Panc1 (cell line): ENCODE measurements at regions not wholly inside any gene's neighbourhood (a gene's known extent, or its start where the extent isn't known, plus 50 kb on each side); places are given as distances from the start of the nearest gene placed in this dataset.

Experiments used
- ATAC-seq: fragments of 200-7000 bp; cut with Tn5 transposase; 2 replicates; pipeline ENCODE4 v1.9.1; 2020; ENCODE audit warnings: mild to moderate bottlenecking, moderate library complexity
- BruUV-seq: library from RNA; stranded (reverse); fragments of 400-500 nt; replicated peaks from 2 replicates; lab custom pipeline; 2021; lab: Mats Ljungman, UMichigan
- CTCF ChIA-PET: fragments of 300-600 bp; sonication (Branson Sonifier 250); formaldehyde crosslinking; loops from one replicate; lab custom pipeline; 2022; ENCODE audit warnings: antibody characterized with exemption; lab: Charles Lee
- POLR2A ChIA-PET: fragments of 300-600 bp; sonication (Branson Sonifier 250); formaldehyde crosslinking; loops from one replicate; lab custom pipeline; 2022; ENCODE audit warnings: antibody characterized with exemption; lab: Charles Lee
- DNase-seq: peaks from one replicate; pipeline ENCODE4 v3.0.0-alpha.2; 2010; ENCODE audit warnings: low read depth, low spot score
- H3K27ac ChIP-seq: 2 replicates; pipeline ENCODE4 v1.5.1; 2011; ENCODE audit warnings: mild to moderate bottlenecking, low read length, inconsistent platforms
- H3K27me3 ChIP-seq: fragments of 200-500 bp; sonication (Bioruptor generic); 2 replicates; pipeline ENCODE4 v1.6.0; 2014; ENCODE audit warnings: low read length, inconsistent platforms; ENCODE audit not compliant: control insufficient read depth, insufficient read depth
- H3K36me3 ChIP-seq: fragments of 200-500 bp; sonication (Bioruptor generic); 2 replicates; pipeline ENCODE4 v1.5.1; 2014; ENCODE audit warnings: inconsistent platforms, mild to moderate bottlenecking, low read length, moderate library complexity; ENCODE audit not compliant: control insufficient read depth, insufficient read depth
- H3K4me1 ChIP-seq: 2 replicates; pipeline ENCODE4 v1.5.1; 2011; ENCODE audit warnings: inconsistent platforms, mild to moderate bottlenecking, low read length, moderate library complexity; ENCODE audit not compliant: control insufficient read depth, insufficient read depth
- H3K4me3 ChIP-seq, 2 experiments: 2 replicates each; pipeline ENCODE4 v1.5.1; 2011 to 2012; ENCODE audit warnings: low read depth in 2 of 2, low read length in 2 of 2, mild to moderate bottlenecking in 2 of 2, inconsistent platforms in 1 of 2, moderate library complexity in 1 of 2
- H3K9me3 ChIP-seq: fragments of 200-500 bp; sonication (Bioruptor generic); 2 replicates; pipeline ENCODE4 v1.5.1; 2014; ENCODE audit warnings: low read depth, mild to moderate bottlenecking, inconsistent platforms, low read length, moderate library complexity; ENCODE audit not compliant: control insufficient read depth, insufficient read depth
- CTCF ChIP-seq: fragments of 450-650 bp; IDR thresholded peaks from 2 replicates; pipeline ENCODE4 v1.5.1; 2017; ENCODE audit warnings: mild to moderate bottlenecking
- POLR2AphosphoS5 ChIP-seq: IDR thresholded peaks from 2 replicates; pipeline ENCODE4 v1.6.1; 2012; ENCODE audit warnings: mild to moderate bottlenecking, low read depth, low read length, moderate library complexity
- REST ChIP-seq, 2 experiments: IDR thresholded peaks; 2 replicates each; pipeline ENCODE4 v1.6.1; 2011 to 2012; ENCODE audit warnings: low read depth in 2 of 2, control low read depth in 1 of 2, low read length in 1 of 2, mild to moderate bottlenecking in 1 of 2, moderate library complexity in 1 of 2; ENCODE audit not compliant: insufficient read depth in 1 of 2
- SIN3A ChIP-seq: IDR thresholded peaks from 2 replicates; pipeline ENCODE4 v1.6.1; 2012; ENCODE audit warnings: low read depth, mild to moderate bottlenecking, low read length, moderate library complexity, borderline replicate concordance; ENCODE audit not compliant: insufficient read depth
- TCF7L2 ChIP-seq: IDR thresholded peaks from 2 replicates; pipeline ENCODE4 v1.6.1; 2011; ENCODE audit warnings: mild to moderate bottlenecking, low read depth, low read length, inconsistent platforms
- in situ Hi-C: cut with HindIII; loops from 2 replicates; pipeline ENCODE4 v1.10.0; 2016; ENCODE audit warnings: low sequenced_read_pairs, low pct_unique_long_range_greater_than_20kb
- intact Hi-C: fragments of 100-400 bp; cut with micrococcal nuclease; formaldehyde crosslinking; loops from one replicate; pipeline ENCODE4 v1.10.0; 2022; ENCODE audit not compliant: unreplicated experiment

GRCh38 chr7:138245216-138245615 lies 169.0 kb downstream of the AKR1D1 start:
- intact Hi-C loops: no loop called here

DNA sequence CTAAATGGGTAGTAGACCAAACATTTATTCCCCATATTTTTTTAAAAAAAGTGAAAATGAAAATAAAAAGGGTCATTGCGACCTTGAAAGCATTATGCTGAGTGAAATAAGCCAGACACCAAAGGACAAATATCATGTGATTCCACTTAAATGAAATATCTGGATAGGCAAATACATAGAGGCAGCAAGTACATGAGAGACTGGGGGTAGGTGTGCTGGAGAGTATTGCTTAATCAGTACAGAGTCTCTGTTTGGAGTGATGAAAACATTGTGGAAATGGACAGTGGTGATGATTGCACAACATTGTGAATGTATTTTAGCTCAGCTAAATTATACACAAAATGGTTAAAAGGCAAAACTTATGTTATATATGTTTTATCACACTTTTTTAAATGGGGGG lies 169.4 kb downstream of the AKR1D1 start:
- CTCF ChIA-PET: no interaction called here
- ATAC-seq: no peak
- Histone ChIP-seq H3K4me1 (no peaks in the 10 kb centered on the region), H3K4me3 (no peak overlapping the region), H3K36me3 (no peaks in the 10 kb centered on the region), H3K27me3 (no peaks in the 10 kb centered on the region), H3K9me3 (no peaks in the 10 kb centered on the region), H3K27ac (no peak overlapping the region)
- TF ChIP-seq POLR2AphosphoS5 (no peak), REST (IDR thresholded peaks at IDR 0.05; ENCODE audit: insufficient read depth in 1 of 2, low read depth in 2 of 2, low read length in 1 of 2) (no peak), SIN3A (no peak), CTCF (no peak), TCF7L2 (no peak)
- in situ Hi-C loops: no loop called here
- intact Hi-C loops: no loop called here
- BruUV-seq: no TSS peak
- no peak for DNase-seq
- POLR2A ChIA-PET: no interaction called here

More at GRCh38 chr7:138245216-138245615, 169.0 kb downstream of the AKR1D1 start:
- in situ Hi-C loops: no loop called here
- Histone ChIP-seq H3K4me3 (no peak overlapping the region), H3K27me3 (no peaks in the 10 kb centered on the region), H3K27ac (no peak overlapping the region), H3K9me3 (no peaks in the 10 kb centered on the region), H3K36me3 (no peaks in the 10 kb centered on the region), H3K4me1 (no peaks in the 10 kb centered on the region)
- CTCF ChIA-PET: no interaction called here
- POLR2A ChIA-PET: no interaction called here
- no peak for DNase-seq
- no TSS peak for BruUV-seq
- no peak for TF ChIP-seq REST (IDR thresholded peaks at IDR 0.05; ENCODE audit: insufficient read depth in 1 of 2, low read depth in 2 of 2, low read length in 1 of 2)
- TF ChIP-seq TCF7L2: no peak
- no peak for TF ChIP-seq CTCF
- TF ChIP-seq POLR2AphosphoS5: no peak
- no peak for TF ChIP-seq SIN3A
- ATAC-seq: no peak
